SK-N-MC (cell line): ENCODE measurements at regions not wholly inside any gene's neighbourhood (a gene's known extent, or its start where the extent isn't known, plus 50 kb on each side); places are given as distances from the start of the nearest gene placed in this dataset.
"Not testable (repeated sequence)": the region's sequence is repeated elsewhere in the genome, so short reads cannot be mapped to it uniquely, and the experiment has no call there.

Experiments used
- DNase-seq: peaks from one replicate; pipeline ENCODE4 v3.0.0-alpha.2; 2011; ENCODE audit warnings: low read depth, low spot score
- H3K27ac ChIP-seq: fragments of 200-600 bp; sonication (generic); 2 replicates; pipeline ENCODE4 v1.5.1; 2016; ENCODE audit warnings: mixed run types
- H3K36me3 ChIP-seq: fragments of 200-600 bp; sonication (generic); 2 replicates; pipeline ENCODE4 v1.6.1; 2017; ENCODE audit warnings: antibody characterized with exemption, low read length, mixed read lengths; ENCODE audit not compliant: insufficient read depth
- H3K4me3 ChIP-seq: fragments of 200-600 bp; sonication (generic); 2 replicates; pipeline ENCODE4 v1.5.1; 2016
- H3K9ac ChIP-seq: fragments of 200-600 bp; sonication (generic); 2 replicates; pipeline ENCODE4 v1.8.0; 2017; ENCODE audit warnings: mixed run types, mixed read lengths; ENCODE audit not compliant: insufficient read length
- H3K9me3 ChIP-seq: fragments of 200-600 bp; sonication (generic); 2 replicates; pipeline ENCODE4 v1.6.1; 2017; ENCODE audit warnings: low read depth, mild to moderate bottlenecking, antibody characterized with exemption, low read length, moderate library complexity, mixed read lengths
- EZH2 ChIP-seq: fragments of 200-600 bp; sonication (generic); IDR thresholded peaks from one replicate; pipeline ENCODE4 v1.6.1; 2017; ENCODE audit warnings: antibody characterized with exemption
- FOXP2 ChIP-seq: optimal IDR thresholded peaks from 2 replicates; pipeline ENCODE3; 2011; ENCODE audit warnings: mild to moderate bottlenecking, moderate library complexity; ENCODE audit not compliant: insufficient read depth; ENCODE audit errors: extremely low read length, control extremely low read depth
- POLR2AphosphoS5 ChIP-seq: IDR thresholded peaks from 2 replicates; pipeline ENCODE4 v1.6.1; 2012; ENCODE audit warnings: mild to moderate bottlenecking, low read depth, low read length, borderline replicate concordance

- no peak for DNase-seq
- TF ChIP-seq FOXP2 (no peak), POLR2AphosphoS5 (no peak), EZH2 (no peak)
- H3K27ac ChIP-seq, result no peak overlapping the region
- H3K36me3 ChIP-seq, result no peaks in the 10 kb centered on the region
- H3K9me3 ChIP-seq, result no peaks in the 10 kb centered on the region
- H3K4me3 ChIP-seq, result no peak overlapping the region
- no peak overlapping the region for H3K9ac ChIP-seq
Measured at GRCh38 chr15:91408476-91409076, 308.5 kb downstream of the SV2B start.

DNA sequence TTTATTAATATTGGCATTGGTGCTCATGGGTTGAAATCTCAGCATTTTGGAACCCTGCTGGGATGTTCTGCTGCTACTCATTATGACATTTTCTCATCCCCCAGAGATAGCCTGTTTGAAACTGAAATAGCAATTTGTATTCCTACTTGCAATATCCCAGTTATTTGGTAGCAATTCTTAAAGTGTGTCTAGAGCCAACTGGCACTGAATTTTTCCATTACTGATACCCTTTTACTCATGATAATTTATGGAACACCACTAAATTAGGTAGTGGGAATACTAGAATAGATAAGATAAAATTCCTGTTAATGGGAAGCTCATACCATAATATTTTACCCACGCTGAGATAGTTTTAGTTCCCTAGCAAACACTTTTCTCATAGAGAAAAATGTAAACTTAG, 309.3 kb downstream of the SV2B start:
- H3K27ac ChIP-seq, result no peak overlapping the region
- no peak overlapping the region for H3K9ac ChIP-seq
- H3K9me3 ChIP-seq, result no peaks in the 10 kb centered on the region
- no peak for DNase-seq
- H3K36me3 ChIP-seq, result no peaks in the 10 kb centered on the region
- H3K4me3 ChIP-seq, result no peak overlapping the region
- TF ChIP-seq EZH2, result no peak
- no peak for TF ChIP-seq POLR2AphosphoS5
- TF ChIP-seq FOXP2, result no peak

DNA sequence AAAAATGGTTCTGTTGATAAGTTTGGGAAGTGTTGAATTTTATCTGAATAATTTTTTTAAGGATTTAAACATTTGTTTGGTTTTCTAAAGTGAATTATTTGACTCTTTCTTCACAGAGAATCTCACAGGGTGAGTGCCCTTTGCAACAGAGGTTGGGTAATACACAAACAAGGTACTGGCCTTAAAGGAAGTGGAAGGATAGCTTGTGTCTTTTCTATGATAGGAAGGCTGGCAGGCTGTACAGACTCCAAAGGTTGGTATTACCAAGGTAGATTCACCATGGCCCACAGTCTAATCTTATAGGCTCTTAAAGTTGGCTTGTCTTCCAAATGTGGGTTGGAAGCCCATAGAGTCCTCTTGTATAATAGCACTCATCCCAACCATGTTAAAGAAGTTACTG, 311.5 kb downstream of the SV2B start:
- H3K36me3 ChIP-seq, result no peaks in the 10 kb centered on the region
- H3K9ac ChIP-seq, result no peak overlapping the region
- H3K9me3 ChIP-seq, result no peaks in the 10 kb centered on the region
- H3K27ac ChIP-seq, result no peak overlapping the region
- no peak overlapping the region for H3K4me3 ChIP-seq
- no peak for DNase-seq
- TF ChIP-seq FOXP2 (no peak), EZH2 (no peak), POLR2AphosphoS5 (no peak)

- DNase-seq, result no peak
- no peak overlapping the region for H3K9ac ChIP-seq
- no peak overlapping the region for H3K27ac ChIP-seq
- no peak for TF ChIP-seq EZH2
- TF ChIP-seq POLR2AphosphoS5, result no peak
- no peaks in the 10 kb centered on the region for H3K36me3 ChIP-seq
- no peaks in the 10 kb centered on the region for H3K9me3 ChIP-seq
- H3K4me3 ChIP-seq, result no peak overlapping the region
Measured at GRCh38 chr15:91412138-91412928, 312.3 kb downstream of the SV2B start.

GRCh38 chr15:91413142-91413541, 313.1 kb downstream of the SV2B start:
- DNase-seq, result no peak
- no peak overlapping the region for H3K9ac ChIP-seq

DNA sequence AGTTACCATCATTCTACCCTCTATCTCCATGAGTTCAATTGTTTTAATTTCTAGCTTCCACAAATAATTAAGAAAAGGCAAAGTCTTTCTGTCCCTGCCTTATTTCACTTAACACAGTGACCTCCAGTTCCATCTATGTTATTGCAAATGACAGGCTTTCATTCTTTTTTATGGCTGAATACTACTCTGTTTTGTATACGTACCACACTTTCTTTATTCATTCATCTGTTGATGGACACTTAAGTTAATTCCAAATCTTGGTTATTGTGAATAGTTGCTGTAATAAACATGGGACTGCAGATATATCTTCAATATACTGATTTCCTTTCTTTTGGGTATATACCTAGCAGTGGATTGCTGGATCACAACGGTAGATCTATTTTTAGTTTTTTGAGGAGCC, 314.1 kb downstream of the SV2B start:
- no peak for TF ChIP-seq POLR2AphosphoS5
- TF ChIP-seq EZH2, result no peak
- TF ChIP-seq FOXP2, result no peak
- Histone ChIP-seq H3K27ac (no peak overlapping the region), H3K36me3 (no peaks in the 10 kb centered on the region), H3K9ac (no peak overlapping the region), H3K9me3 (no peaks in the 10 kb centered on the region), H3K4me3 (no peak overlapping the region)
- no peak for DNase-seq

More at GRCh38 chr15:91413142-91413541, 313.1 kb downstream of the SV2B start:
- Histone ChIP-seq H3K4me3 (no peak overlapping the region), H3K27ac (no peak overlapping the region), H3K36me3 (no peaks in the 10 kb centered on the region), H3K9me3 (no peaks in the 10 kb centered on the region)
- TF ChIP-seq FOXP2 (no peak), POLR2AphosphoS5 (no peak), EZH2 (no peak)

GRCh38 chr15:91415258-91415657, 315.2 kb downstream of the SV2B start:
- H3K9ac ChIP-seq, H3K4me3 ChIP-seq, H3K36me3 ChIP-seq, H3K27ac ChIP-seq, DNase-seq, H3K9me3 ChIP-seq: not testable (repeated sequence)

GRCh38 chr15:91420689-91421088, 320.6 kb downstream of the SV2B start:
- H3K9ac ChIP-seq, result no peak overlapping the region
- no peaks in the 10 kb centered on the region for H3K36me3 ChIP-seq
- no peak for TF ChIP-seq POLR2AphosphoS5
- no peak for DNase-seq
- H3K9me3 ChIP-seq, result no peaks in the 10 kb centered on the region
- no peak overlapping the region for H3K4me3 ChIP-seq
- no peak overlapping the region for H3K27ac ChIP-seq

DNA sequence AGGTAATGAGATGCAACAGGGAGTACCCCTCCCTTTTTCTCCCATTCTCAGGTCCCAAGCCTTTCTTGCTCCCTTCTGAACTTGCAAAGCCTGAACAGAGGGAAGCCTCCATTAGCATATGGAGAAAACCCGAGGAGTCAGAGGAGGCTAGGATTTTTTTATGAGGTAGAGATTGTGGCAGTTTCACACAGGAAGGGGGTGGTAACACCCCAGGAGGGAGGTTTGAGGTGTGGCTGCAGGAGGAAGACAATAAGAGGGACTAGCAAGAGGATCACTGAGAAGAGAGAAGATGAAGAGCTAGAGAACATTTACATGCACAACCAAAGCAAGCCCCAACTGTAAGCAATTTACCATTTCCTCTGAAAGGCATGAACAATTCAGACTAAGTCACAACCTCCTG, 322.7 kb downstream of the SV2B start:
- no peak for TF ChIP-seq POLR2AphosphoS5
- TF ChIP-seq EZH2, result no peak
- TF ChIP-seq FOXP2, result no peak
- H3K9ac ChIP-seq, result no peak overlapping the region
- no peak overlapping the region for H3K4me3 ChIP-seq
- no peak for DNase-seq
- no peaks in the 10 kb centered on the region for H3K36me3 ChIP-seq
- H3K9me3 ChIP-seq, result no peaks in the 10 kb centered on the region
- no peak overlapping the region for H3K27ac ChIP-seq
